Upper lobe of left lung (tissue), 6 donors: ENCODE measurements at regions not wholly inside any gene's neighbourhood (a gene's known extent, or its start where the extent isn't known, plus 50 kb on each side); places are given as distances from the start of the nearest gene placed in this dataset.

Experiments
- ATAC-seq, 2 donors: fragments of 200-7000 bp; cut with Tn5 transposase; one replicate each; pipeline ENCODE4 v1.9.1; 2022; ENCODE audit warnings: mild to moderate bottlenecking in 2 of 2, moderate library complexity in 2 of 2; ENCODE audit not compliant: low FRiP score in 2 of 2
- DNase-seq, 2 donors: peaks; one replicate each; pipeline ENCODE4 v3.0.0-alpha.2; 2019 to 2020
- H3K27ac ChIP-seq, 4 donors: fragments of 200-600 bp; sonication (generic); one replicate each; pipeline ENCODE4 v1.5.1; 2016 to 2019
- H3K27me3 ChIP-seq, 4 donors: fragments of 200-600 bp; sonication (generic); one replicate each; pipeline ENCODE4 v1.5.1; 2017 to 2019
- H3K36me3 ChIP-seq, 4 donors: fragments of 200-600 bp; sonication (generic); one replicate each; pipeline ENCODE4 v1.5.1; 2016 to 2019
- H3K4me1 ChIP-seq, 4 donors: fragments of 200-600 bp; sonication (generic); one replicate each; pipeline ENCODE4 v1.5.1; 2018 to 2019
- H3K4me3 ChIP-seq, 4 donors: fragments of 200-600 bp; sonication (generic); one replicate each; pipeline ENCODE4 v1.5.1; 2017 to 2019; ENCODE audit warnings: mild to moderate bottlenecking in 2 of 4, moderate library complexity in 1 of 4
- H3K9me3 ChIP-seq, 4 donors: fragments of 200-600 bp; sonication (generic); one replicate each; pipeline ENCODE4 v1.5.1; 2018 to 2019
- CTCF ChIP-seq, 6 experiments: fragments of 450-650 bp in 4 of 6; fragments of 200-600 bp in 2 of 6; sonication (generic) in 2 of 6; IDR thresholded peaks; one replicate each; pipeline ENCODE4 v1.5.1; 2016 to 2019; ENCODE audit warnings: antibody characterized with exemption in 6 of 6
- EP300 ChIP-seq, 4 donors: sonication (generic); formaldehyde crosslinking; IDR thresholded peaks; one replicate each; pipeline ENCODE4 v1.5.1; 2017; ENCODE audit warnings: antibody characterized with exemption in 4 of 4, control low read depth in 2 of 4
- POLR2A ChIP-seq, 4 donors: fragments of 450-650 bp; IDR thresholded peaks; one replicate each; pipeline ENCODE4 v1.5.1; 2016 to 2017; ENCODE audit warnings: antibody characterized with exemption in 4 of 4, mild to moderate bottlenecking in 2 of 4
- POLR2AphosphoS5 ChIP-seq, 2 donors: sonication (generic); formaldehyde crosslinking; IDR thresholded peaks; one replicate each; pipeline ENCODE4 v1.5.1; 2017; ENCODE audit warnings: antibody characterized with exemption in 2 of 2
- WGBS, 2 donors: methylation state at CpG; one replicate each; pipeline ENCODE4 v1.1.5; 2017 to 2018; 5-methylcytosine and 5-hydroxymethylcytosine counted together
- donor health status: DM: no; HTN: no; CAD: no; lungs with moderate emphysema.
- donor health status: DM: no; HTN: yes; CAD: no; lungs with severe emphysema.

GRCh38 chr13:26996965-26997752, 174.5 kb downstream of the USP12 start:
- no peak for ATAC-seq
- Histone ChIP-seq H3K9me3 (peaks cover 0 to 3% (median 0%) of the 10 kb centered on the region in 4 donors), H3K27me3 (no peaks in the 10 kb centered on the region), H3K36me3 (no peaks in the 10 kb centered on the region), H3K27ac (no peak overlapping the region), H3K4me3 (no peak overlapping the region), H3K4me1 (peaks cover 0 to 5% (median 2%) of the 10 kb centered on the region in 4 donors)
- no peak for DNase-seq
- WGBS, 2 donors = 53 to 61% methylated on average over 6 of the region's 6 CpGs
- TF ChIP-seq POLR2AphosphoS5 (IDR thresholded peaks at IDR 0.05) (no peak), EP300 (IDR thresholded peaks at IDR 0.05) (no peak), CTCF (IDR thresholded peaks at IDR 0.05) (no peak), POLR2A (IDR thresholded peaks at IDR 0.05) (no peak)

- Histone ChIP-seq H3K9me3 (peaks cover 0 to 3% (median 0%) of the 10 kb centered on the region in 4 donors), H3K4me3 (no peak overlapping the region), H3K4me1 (peaks cover 0 to 16% (median 8%) of the 10 kb centered on the region in 4 donors), H3K36me3 (no peaks in the 10 kb centered on the region), H3K27ac (no peak overlapping the region), H3K27me3 (no peaks in the 10 kb centered on the region)
- 81 to 84% methylated on average over 3 of the region's 3 CpGs for WGBS, 2 donors
- DNase-seq = no peak
- no peak for TF ChIP-seq POLR2AphosphoS5 (IDR thresholded peaks at IDR 0.05)
- no peak for TF ChIP-seq CTCF (IDR thresholded peaks at IDR 0.05)
- TF ChIP-seq EP300 (IDR thresholded peaks at IDR 0.05) = no peak
- no peak for TF ChIP-seq POLR2A (IDR thresholded peaks at IDR 0.05)
- ATAC-seq = no peak
Measured at GRCh38 chr13:26995159-26995558, 176.5 kb downstream of the USP12 start.

- DNase-seq = no peak
- no peaks in the 10 kb centered on the region for H3K36me3 ChIP-seq
- H3K9me3 ChIP-seq = peaks cover 0 to 3% (median 0%) of the 10 kb centered on the region in 4 donors
- H3K27me3 ChIP-seq = no peaks in the 10 kb centered on the region
- ATAC-seq = no peak
- WGBS, 2 donors = 92 to 95% methylated on average over 3 of the region's 3 CpGs
- H3K4me3 ChIP-seq = no peak overlapping the region
- H3K4me1 ChIP-seq = peaks cover 0 to 17% (median 8%) of the 10 kb centered on the region in 4 donors
- H3K27ac ChIP-seq = no peak overlapping the region
- TF ChIP-seq CTCF (IDR thresholded peaks at IDR 0.05) (no peak), POLR2AphosphoS5 (IDR thresholded peaks at IDR 0.05) (no peak), POLR2A (IDR thresholded peaks at IDR 0.05) (no peak), EP300 (IDR thresholded peaks at IDR 0.05) (no peak)
Measured at GRCh38 chr13:26993780-26994179, 177.8 kb downstream of the USP12 start.

GRCh38 chr13:26992951-26993719, 178.5 kb downstream of the USP12 start:
- ATAC-seq = no peak
- Histone ChIP-seq H3K4me1 (peaks cover 2 to 23% (median 9%) of the 10 kb centered on the region in 4 donors), H3K9me3 (peaks cover 0 to 3% (median 0%) of the 10 kb centered on the region in 4 donors), H3K27ac (no peak overlapping the region), H3K36me3 (no peaks in the 10 kb centered on the region), H3K27me3 (no peaks in the 10 kb centered on the region), H3K4me3 (no peak overlapping the region)
- DNase-seq = no peak
- 75 to 80% methylated on average over 4 of the region's 4 CpGs for WGBS, 2 donors
- TF ChIP-seq POLR2A (IDR thresholded peaks at IDR 0.05) (no peak), POLR2AphosphoS5 (IDR thresholded peaks at IDR 0.05) (no peak), EP300 (IDR thresholded peaks at IDR 0.05) (no peak), CTCF (IDR thresholded peaks at IDR 0.05) (no peak)
